Activated CD4-positive, alpha-beta T cell treated with anti-CD3 and anti-CD28 coated beads, Interleukin-2, amount 10 ng/mL, durations not matched to agents 7 days and 5 days (primary cell): ENCODE measurements at regions not wholly inside any gene's neighbourhood (a gene's known extent, or its start where the extent isn't known, plus 50 kb on each side); places are given as distances from the start of the nearest gene placed in this dataset.

Experiments used
- CTCF ChIA-PET: fragments of 350-600 bp; sonication (Branson Sonifier 250); formaldehyde crosslinking; loops from one replicate; lab custom pipeline; 2021; ENCODE audit warnings: antibody characterized with exemption; lab: Charles Lee
- POLR2A ChIA-PET: fragments of 350-600 bp; sonication (Branson Sonifier 250); formaldehyde crosslinking; loops from one replicate; lab custom pipeline; 2021; ENCODE audit warnings: antibody characterized with exemption; lab: Charles Lee
- DNase-seq: peaks from one replicate; pipeline ENCODE4 v3.0.0-alpha.2; 2020
- H3K27ac Mint-ChIP-seq: one replicate; pipeline ENCODE4 v1.8.0; 2021; ENCODE audit warnings: mild to moderate bottlenecking, moderate library complexity, mixed read lengths
- H3K27me3 Mint-ChIP-seq: one replicate; pipeline ENCODE4 v1.8.0; 2021; ENCODE audit warnings: mixed read lengths
- H3K36me3 Mint-ChIP-seq: one replicate; pipeline ENCODE4 v1.8.0; 2021; ENCODE audit warnings: low read depth, mixed read lengths
- H3K4me1 Mint-ChIP-seq: one replicate; pipeline ENCODE4 v1.8.0; 2021; ENCODE audit warnings: mixed read lengths
- H3K4me3 Mint-ChIP-seq: one replicate; pipeline ENCODE4 v1.8.0; 2021; ENCODE audit warnings: mild to moderate bottlenecking, moderate library complexity, mixed read lengths
- H3K9me3 Mint-ChIP-seq: one replicate; pipeline ENCODE4 v1.8.0; 2021; ENCODE audit warnings: mixed read lengths

DNA sequence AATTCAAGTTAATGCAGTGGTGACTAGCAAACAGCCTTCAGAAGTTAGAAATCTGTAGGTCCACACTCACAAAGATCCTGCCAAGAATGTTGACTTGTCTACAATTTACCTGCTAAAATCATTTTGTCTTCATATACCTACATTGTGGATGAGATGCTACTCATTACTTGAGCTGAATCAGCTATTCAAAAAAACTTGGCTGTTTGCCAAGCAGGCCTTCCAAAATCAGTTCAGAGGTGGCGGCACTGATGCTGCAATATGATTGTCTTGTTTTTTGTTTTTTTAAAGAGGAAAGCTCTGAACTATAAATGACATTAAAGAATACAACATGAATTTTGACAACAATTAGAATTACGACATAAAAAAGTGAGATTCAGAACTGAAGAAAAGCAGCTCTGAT is 354.7 kb upstream of the KHDRBS2 start:
- H3K27me3 Mint-ChIP-seq, result no peaks in the 10 kb centered on the region
- no peak for DNase-seq
- H3K27ac Mint-ChIP-seq, result no peak overlapping the region
- no peaks in the 10 kb centered on the region for H3K4me1 Mint-ChIP-seq
- CTCF ChIA-PET, result no interaction called here
- H3K36me3 Mint-ChIP-seq, result no peaks in the 10 kb centered on the region
- H3K9me3 Mint-ChIP-seq, result peaks cover 30% of the 10 kb centered on the region
- POLR2A ChIA-PET, result no interaction called here
- H3K4me3 Mint-ChIP-seq, result no peak overlapping the region

DNA sequence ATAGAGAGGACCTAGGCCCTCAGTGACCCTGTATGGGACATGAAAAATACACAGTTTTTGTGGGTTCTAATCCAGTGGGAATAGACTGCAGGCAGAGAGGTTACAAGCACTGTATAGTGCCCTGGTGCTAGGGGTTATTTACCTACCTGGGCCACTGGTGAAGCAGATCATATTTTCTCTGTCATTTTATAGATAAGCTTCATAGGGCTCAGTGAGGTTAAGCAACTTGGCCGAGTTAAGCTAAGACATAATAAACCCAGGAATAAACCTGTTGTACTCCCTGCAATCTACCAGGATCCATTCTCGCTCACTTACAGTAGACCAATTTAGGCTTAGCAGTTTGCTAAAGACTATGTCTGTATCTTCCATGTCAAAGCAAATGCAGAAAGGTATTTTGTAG is 340.6 kb upstream of the KHDRBS2 start:
- no peak for DNase-seq
- H3K27me3 Mint-ChIP-seq, result no peaks in the 10 kb centered on the region
- ChIA-PET POLR2A (no interaction called here), CTCF (no interaction called here)
- H3K9me3 Mint-ChIP-seq, result no peaks in the 10 kb centered on the region
- no peaks in the 10 kb centered on the region for H3K36me3 Mint-ChIP-seq
- H3K4me3 Mint-ChIP-seq, result no peak overlapping the region
- H3K4me1 Mint-ChIP-seq, result no peaks in the 10 kb centered on the region
- no peak overlapping the region for H3K27ac Mint-ChIP-seq

DNA sequence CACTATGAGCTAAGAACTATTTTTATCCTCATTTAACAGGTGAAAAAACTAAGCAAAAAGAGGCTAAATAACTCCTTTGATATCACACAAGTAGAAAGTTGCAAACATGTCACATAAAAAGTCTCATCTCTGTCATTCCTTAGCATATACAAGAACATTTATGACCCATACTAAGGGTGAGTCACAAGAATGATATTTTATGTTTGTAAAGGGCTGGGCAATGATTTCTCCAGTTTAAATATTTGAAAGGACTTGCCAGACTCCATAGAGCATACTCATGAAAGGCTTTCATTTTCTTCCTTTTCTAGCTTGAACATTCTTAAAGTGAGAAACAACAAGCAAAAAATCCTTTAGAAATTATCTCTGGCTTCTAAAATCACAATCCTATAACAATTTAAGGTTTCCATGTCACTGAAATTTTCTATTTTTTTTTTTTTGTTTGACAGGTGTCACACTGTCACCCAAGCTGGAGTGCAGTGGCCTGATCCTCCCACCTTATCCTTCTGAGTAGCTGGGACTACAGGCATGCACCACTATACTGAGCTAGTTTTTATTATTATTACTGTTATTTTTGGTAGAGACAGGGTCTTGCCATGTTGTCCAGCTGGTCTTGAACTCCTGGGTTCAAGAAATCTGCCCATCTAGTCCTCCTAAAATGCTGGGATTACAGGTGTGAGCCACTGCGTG is 338.0 kb upstream of the KHDRBS2 start:
- H3K36me3 Mint-ChIP-seq, result no peaks in the 10 kb centered on the region
- H3K4me1 Mint-ChIP-seq, result no peaks in the 10 kb centered on the region
- H3K27me3 Mint-ChIP-seq, result no peaks in the 10 kb centered on the region
- ChIA-PET POLR2A (no interaction called here), CTCF (no interaction called here)
- no peaks in the 10 kb centered on the region for H3K9me3 Mint-ChIP-seq
- no peak overlapping the region for H3K4me3 Mint-ChIP-seq
- DNase-seq, result no peak
- no peak overlapping the region for H3K27ac Mint-ChIP-seq

GRCh38 chr6:62615366-62616015 is 329.5 kb upstream of the KHDRBS2 start:
- Mint-ChIP-seq H3K36me3 (no peaks in the 10 kb centered on the region), H3K4me1 (no peaks in the 10 kb centered on the region), H3K9me3 (peaks cover 18% of the 10 kb centered on the region), H3K27me3 (no peaks in the 10 kb centered on the region), H3K4me3 (no peak overlapping the region), H3K27ac (no peak overlapping the region)
- ChIA-PET CTCF (no interaction called here), POLR2A (no interaction called here)
- no peak for DNase-seq

- no peak overlapping the region for H3K4me3 Mint-ChIP-seq
- peaks cover 18% of the 10 kb centered on the region for H3K9me3 Mint-ChIP-seq
- no peak overlapping the region for H3K27ac Mint-ChIP-seq
- no peak for DNase-seq
- ChIA-PET CTCF (no interaction called here), POLR2A (no interaction called here)
- no peaks in the 10 kb centered on the region for H3K27me3 Mint-ChIP-seq
- no peaks in the 10 kb centered on the region for H3K4me1 Mint-ChIP-seq
- H3K36me3 Mint-ChIP-seq, result no peaks in the 10 kb centered on the region
Observed at GRCh38 chr6:62614442-62614841, 328.4 kb upstream of the KHDRBS2 start.

GRCh38 chr6:62613928-62614327 is 327.9 kb upstream of the KHDRBS2 start:
- H3K4me3 Mint-ChIP-seq, result no peak overlapping the region
- no peak overlapping the region for H3K27ac Mint-ChIP-seq
- H3K36me3 Mint-ChIP-seq, result no peaks in the 10 kb centered on the region
- no peaks in the 10 kb centered on the region for H3K27me3 Mint-ChIP-seq
- no peak for DNase-seq
- peaks cover 18% of the 10 kb centered on the region for H3K9me3 Mint-ChIP-seq
- ChIA-PET CTCF (no interaction called here), POLR2A (no interaction called here)
- no peaks in the 10 kb centered on the region for H3K4me1 Mint-ChIP-seq

DNA sequence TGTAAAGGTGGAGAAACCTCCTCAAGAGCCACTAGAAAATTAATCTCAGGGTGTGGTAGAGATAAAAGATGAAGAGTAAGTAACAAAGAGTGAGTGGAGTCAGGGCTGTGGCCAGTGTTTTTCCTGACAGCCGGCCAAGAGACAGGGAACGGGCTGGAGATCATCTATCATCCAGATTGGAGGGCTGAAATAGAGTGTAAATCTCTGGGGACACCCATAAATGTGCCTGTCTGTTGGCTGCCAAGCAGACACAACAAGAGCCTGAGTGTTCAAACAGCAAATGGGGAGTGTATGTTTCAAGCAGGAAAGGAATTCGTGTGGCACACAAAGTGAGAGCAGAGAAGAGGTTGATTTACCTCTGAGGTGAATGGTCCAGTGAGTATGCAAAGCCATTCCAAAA is 326.4 kb upstream of the KHDRBS2 start:
- POLR2A ChIA-PET, result no interaction called here

DNA sequence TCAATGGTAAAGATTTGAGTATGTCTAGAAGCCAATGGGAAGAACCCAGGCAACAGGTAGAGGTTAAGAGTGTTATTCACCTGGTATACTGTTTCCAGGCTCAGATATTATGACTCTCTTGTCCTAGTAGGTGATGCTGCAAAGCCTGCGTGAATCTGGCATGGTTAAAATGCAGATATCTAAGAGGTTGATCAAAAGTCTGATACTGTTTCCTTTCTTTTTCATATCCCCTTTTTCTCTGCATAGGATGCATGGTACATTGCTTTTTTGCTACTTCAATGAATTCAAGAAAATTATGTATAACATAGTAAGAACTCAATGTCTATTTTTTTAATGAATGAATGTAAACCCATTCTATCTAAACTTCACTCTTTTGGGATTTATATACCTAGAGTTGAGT is 284.3 kb upstream of the KHDRBS2 start:
- ChIA-PET CTCF (no interaction called here), POLR2A (no interaction called here)
- Mint-ChIP-seq H3K27ac (no peak overlapping the region), H3K9me3 (no peaks in the 10 kb centered on the region), H3K36me3 (no peaks in the 10 kb centered on the region), H3K27me3 (no peaks in the 10 kb centered on the region), H3K4me3 (no peak overlapping the region), H3K4me1 (no peaks in the 10 kb centered on the region)
- DNase-seq, result no peak

More for the DNA sequence above, 326.4 kb upstream of the KHDRBS2 start:
- no peaks in the 10 kb centered on the region for H3K36me3 Mint-ChIP-seq
- no peaks in the 10 kb centered on the region for H3K4me1 Mint-ChIP-seq
- H3K27me3 Mint-ChIP-seq, result no peaks in the 10 kb centered on the region
- CTCF ChIA-PET, result no interaction called here
- H3K4me3 Mint-ChIP-seq, result no peak overlapping the region
- DNase-seq, result no peak
- H3K27ac Mint-ChIP-seq, result no peak overlapping the region
- H3K9me3 Mint-ChIP-seq, result peaks cover 20% of the 10 kb centered on the region

DNA sequence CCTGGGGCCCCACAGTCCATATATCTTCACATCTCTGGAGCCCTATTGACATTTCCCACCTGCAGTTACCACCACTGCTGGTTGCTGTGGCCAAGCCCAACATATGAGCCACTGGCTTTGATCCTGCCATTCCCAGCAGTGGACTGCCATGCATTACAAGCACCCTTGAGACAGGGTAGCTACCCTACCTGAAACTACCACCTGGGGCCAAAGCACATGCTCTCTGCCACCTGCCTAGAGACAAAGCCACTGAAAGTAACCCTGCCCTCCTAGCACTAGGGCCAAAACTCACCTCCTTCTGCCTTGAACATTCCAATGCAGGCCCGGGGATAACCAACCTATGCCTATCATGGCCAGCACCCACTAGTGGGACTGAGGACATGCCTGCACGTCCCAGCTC is 255.5 kb upstream of the KHDRBS2 start:
- no peaks in the 10 kb centered on the region for H3K27me3 Mint-ChIP-seq
- H3K36me3 Mint-ChIP-seq, result no peaks in the 10 kb centered on the region
- H3K4me3 Mint-ChIP-seq, result no peak overlapping the region
- DNase-seq, result no peak
- POLR2A ChIA-PET, result no interaction called here
- CTCF ChIA-PET, result no interaction called here
- H3K9me3 Mint-ChIP-seq, result no peaks in the 10 kb centered on the region
- H3K4me1 Mint-ChIP-seq, result no peaks in the 10 kb centered on the region
- H3K27ac Mint-ChIP-seq, result no peak overlapping the region

DNA sequence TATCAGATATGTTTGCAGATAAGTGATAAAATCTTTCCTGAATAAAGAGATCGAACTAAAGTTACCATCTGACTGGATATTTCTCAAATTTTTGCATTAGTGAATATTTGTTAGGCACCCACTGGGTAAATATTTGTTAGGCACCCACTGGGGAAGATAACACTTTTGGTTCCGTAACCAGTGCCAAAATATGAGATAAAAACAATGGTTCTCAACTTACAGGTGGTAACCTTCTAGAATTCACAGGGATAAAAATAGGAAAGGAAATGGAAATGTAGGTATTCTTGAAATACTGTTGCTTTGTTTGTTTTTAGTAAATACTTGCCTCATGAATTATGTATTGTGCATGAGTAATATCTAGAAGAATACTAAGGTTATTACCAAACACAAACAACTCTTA is 245.0 kb upstream of the KHDRBS2 start:
- H3K9me3 Mint-ChIP-seq, result peaks cover 17% of the 10 kb centered on the region
- ChIA-PET CTCF (no interaction called here), POLR2A (no interaction called here)
- no peak overlapping the region for H3K4me3 Mint-ChIP-seq
- no peaks in the 10 kb centered on the region for H3K36me3 Mint-ChIP-seq
- no peak overlapping the region for H3K27ac Mint-ChIP-seq
- no peaks in the 10 kb centered on the region for H3K27me3 Mint-ChIP-seq
- no peak for DNase-seq
- no peaks in the 10 kb centered on the region for H3K4me1 Mint-ChIP-seq

DNA sequence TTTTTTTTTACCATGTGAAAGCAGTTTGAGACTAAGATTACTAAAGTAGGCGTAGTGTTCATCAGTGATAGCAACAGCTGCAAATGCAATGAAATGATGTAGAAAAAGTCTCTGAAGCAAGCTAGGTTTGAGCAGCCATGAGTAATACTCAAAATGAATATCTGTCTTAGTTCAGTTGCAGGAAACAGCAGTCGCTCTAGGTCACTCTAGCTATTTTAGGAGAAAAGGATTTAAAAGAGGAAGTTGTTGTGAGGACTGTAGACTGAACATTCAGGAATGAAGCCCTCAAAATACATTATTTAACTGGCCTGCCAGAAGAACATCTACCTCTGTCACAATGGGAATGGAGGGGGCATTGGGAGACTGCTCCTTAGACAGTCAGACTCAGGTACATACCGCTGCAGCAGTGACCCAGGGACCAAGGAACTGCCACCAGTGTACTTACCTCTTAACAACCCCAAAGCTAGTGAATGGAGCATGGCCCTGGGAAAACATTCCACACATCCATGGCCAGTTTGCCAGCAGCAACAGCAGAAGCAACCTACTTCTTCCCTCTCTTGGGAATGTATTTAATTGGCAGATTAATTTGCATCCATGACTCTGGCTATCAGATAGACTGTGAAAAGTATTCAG is 243.0 kb upstream of the KHDRBS2 start:
- no peak for DNase-seq
- H3K4me3 Mint-ChIP-seq, result no peak overlapping the region
- H3K27me3 Mint-ChIP-seq, result no peaks in the 10 kb centered on the region
- H3K4me1 Mint-ChIP-seq, result no peaks in the 10 kb centered on the region
- ChIA-PET CTCF (no interaction called here), POLR2A (no interaction called here)
- H3K36me3 Mint-ChIP-seq, result no peaks in the 10 kb centered on the region
- H3K27ac Mint-ChIP-seq, result no peak overlapping the region
- peaks cover 14% of the 10 kb centered on the region for H3K9me3 Mint-ChIP-seq

- Mint-ChIP-seq H3K27ac (no peak overlapping the region), H3K36me3 (no peaks in the 10 kb centered on the region), H3K4me3 (no peak overlapping the region), H3K27me3 (no peaks in the 10 kb centered on the region), H3K9me3 (peaks cover 9% of the 10 kb centered on the region), H3K4me1 (no peaks in the 10 kb centered on the region)
- ChIA-PET POLR2A (no interaction called here), CTCF (no interaction called here)
- DNase-seq, result no peak
Observed at GRCh38 chr6:62523630-62524029, 237.6 kb upstream of the KHDRBS2 start.

- no peaks in the 10 kb centered on the region for H3K36me3 Mint-ChIP-seq
- no peaks in the 10 kb centered on the region for H3K27me3 Mint-ChIP-seq
- H3K9me3 Mint-ChIP-seq, result peaks cover 7% of the 10 kb centered on the region
- no peaks in the 10 kb centered on the region for H3K4me1 Mint-ChIP-seq
- ChIA-PET POLR2A (no interaction called here), CTCF (no interaction called here)
- DNase-seq, result no peak
- H3K4me3 Mint-ChIP-seq, result no peak overlapping the region
- H3K27ac Mint-ChIP-seq, result no peak overlapping the region
Observed at GRCh38 chr6:62519574-62519973, 233.5 kb upstream of the KHDRBS2 start.
